SK-N-MC (cell line): ENCODE measurements at regions not wholly inside any gene's neighbourhood (a gene's known extent, or its start where the extent isn't known, plus 50 kb on each side); places are given as distances from the start of the nearest gene placed in this dataset.

Experiments used
- EZH2 ChIP-seq: fragments of 200-600 bp; sonication (generic); IDR thresholded peaks from one replicate; pipeline ENCODE4 v1.6.1; 2017; ENCODE audit warnings: antibody characterized with exemption
- POLR2AphosphoS5 ChIP-seq: IDR thresholded peaks from 2 replicates; pipeline ENCODE4 v1.6.1; 2012; ENCODE audit warnings: mild to moderate bottlenecking, low read depth, low read length, borderline replicate concordance

- TF ChIP-seq POLR2AphosphoS5 (no peak), EZH2 (no peak)
These were observed 223.6 kb downstream of the SHQ1 start for GRCh38 chr3:72624656-72625055.
